Peyer's patch (tissue), 4 donors: ENCODE measurements at regions not wholly inside any gene's neighbourhood (a gene's known extent, or its start where the extent isn't known, plus 50 kb on each side); places are given as distances from the start of the nearest gene placed in this dataset.

Source experiments
- CTCF ChIP-seq, 6 experiments: fragments of 450-650 bp in 4 of 6; fragments of 200-600 bp in 2 of 6; sonication (generic) in 1 of 6; IDR thresholded peaks; one replicate each; pipeline ENCODE4 v1.5.1; 2017 to 2019; ENCODE audit warnings: antibody characterized with exemption in 6 of 6, mild to moderate bottlenecking in 3 of 6, moderate library complexity in 1 of 6
- POLR2A ChIP-seq, 2 donors: fragments of 450-650 bp; IDR thresholded peaks; one replicate each; pipeline ENCODE4 v1.5.1; 2017; ENCODE audit warnings: antibody characterized with exemption in 2 of 2, mild to moderate bottlenecking in 2 of 2, moderate library complexity in 2 of 2

DNA sequence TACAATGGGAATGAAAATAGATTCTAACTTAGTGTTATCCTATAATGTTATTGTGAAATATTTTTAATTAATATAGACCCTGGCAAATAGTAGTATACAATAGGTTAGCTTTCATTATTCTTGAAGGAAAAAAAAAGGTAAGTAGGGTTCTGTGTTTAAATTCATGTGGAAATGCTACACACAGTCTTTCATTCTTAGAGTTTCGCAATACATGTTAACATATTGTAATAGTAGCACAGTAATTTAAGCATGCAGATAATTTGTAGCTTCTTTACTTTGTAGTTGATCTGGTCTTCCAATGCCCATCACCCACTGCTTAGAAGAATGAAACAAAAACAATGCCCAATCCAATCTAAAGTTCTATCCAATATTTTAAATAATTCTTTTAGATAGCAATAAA is 54.8 kb upstream of the MSTN start:
- TF ChIP-seq CTCF (IDR thresholded peaks at IDR 0.05) = no peak
- TF ChIP-seq POLR2A (IDR thresholded peaks at IDR 0.05) = no peak
